Erythroblast (primary cell): ENCODE measurements at regions not wholly inside any gene's neighbourhood (a gene's known extent, or its start where the extent isn't known, plus 50 kb on each side); places are given as distances from the start of the nearest gene placed in this dataset.

ENCODE experiments used
- GATA1 ChIP-seq: IDR thresholded peaks from 2 replicates; pipeline ENCODE4 v1.6.1; 2011; ENCODE audit warnings: low read depth, mild to moderate bottlenecking, control low read depth, low read length, moderate library complexity
- POLR2A ChIP-seq: IDR thresholded peaks from 2 replicates; pipeline ENCODE4 v1.6.1; 2011; ENCODE audit warnings: mild to moderate bottlenecking, low read length

DNA sequence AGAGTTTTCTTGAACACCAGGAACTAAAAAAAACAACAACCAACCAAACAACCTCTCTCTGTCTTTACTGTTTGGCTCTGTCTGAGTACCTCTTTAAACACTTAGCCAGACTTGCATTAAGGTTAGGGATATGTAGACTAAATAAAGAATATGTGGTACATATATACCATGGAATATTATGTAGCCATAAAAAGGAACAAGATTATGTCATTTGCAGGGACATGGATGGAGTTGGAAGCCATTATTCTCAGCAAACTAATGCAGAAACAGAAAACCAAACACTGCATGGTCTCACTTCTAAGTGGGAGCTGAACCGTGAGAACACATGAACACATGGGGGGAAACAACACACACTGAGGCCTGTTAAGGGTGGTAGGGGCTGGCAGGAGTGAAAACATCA lies 116.0 kb upstream of the ANTXRL start:
- TF ChIP-seq POLR2A (no peak), GATA1 (no peak)
